B cell (primary cell): ENCODE measurements at regions not wholly inside any gene's neighbourhood (a gene's known extent, or its start where the extent isn't known, plus 50 kb on each side); places are given as distances from the start of the nearest gene placed in this dataset.

Experiments used
- ATAC-seq: fragments of 200-7000 bp; cut with Tn5 transposase; one replicate; pipeline ENCODE4 v1.10.0; 2021; ENCODE audit warnings: low read depth, mild to moderate bottlenecking, moderate number of reproducible peaks, moderate library complexity
- CTCF ChIA-PET: fragments of 350-600 bp; sonication (Branson Sonifier 250); formaldehyde crosslinking; loops from one replicate; lab custom pipeline; 2021; ENCODE audit warnings: antibody characterized with exemption, inconsistent platforms; lab: Charles Lee
- POLR2A ChIA-PET: fragments of 350-600 bp; sonication (Branson Sonifier 250); formaldehyde crosslinking; loops from one replicate; lab custom pipeline; 2021; ENCODE audit warnings: antibody characterized with exemption; lab: Charles Lee
- DNase-seq: peaks from one replicate; pipeline ENCODE4 v3.0.0; 2013
- H2AFZ ChIP-seq: 2 replicates; pipeline ENCODE4 v1.6.1; 2012; ENCODE audit warnings: mild to moderate bottlenecking, low read depth, low read length; ENCODE audit not compliant: insufficient read depth, poor library complexity, severe bottlenecking
- H3K27ac ChIP-seq, 2 donors: 1 replicate in 1 of 2; 2 replicates in 1 of 2; pipeline ENCODE4 v1.5.1; 2012 to 2013; ENCODE audit warnings: low read length in 2 of 2, mild to moderate bottlenecking in 2 of 2, moderate library complexity in 1 of 2
- H3K27me3 ChIP-seq, 4 experiments: fragments of 200-600 bp in 1 of 4; sonication (generic) in 1 of 4; replicated peaks in 1 of 4; 1 replicate in 2 of 4; 2 replicates in 2 of 4; pipeline versions ENCODE4 v1.6.1 to v1.7.0; 2013 to 2016; ENCODE audit warnings: low read length in 3 of 4, mild to moderate bottlenecking in 2 of 4, mixed read lengths in 1 of 4, moderate library complexity in 1 of 4; ENCODE audit not compliant: insufficient read depth in 4 of 4, control insufficient read depth in 3 of 4; ENCODE audit errors: control extremely low read depth in 1 of 4
- H3K36me3 ChIP-seq, 2 experiments: replicated peaks in 1 of 2; 1 replicate in 1 of 2; 2 replicates in 1 of 2; pipeline versions ENCODE4 v1.6.1 to v1.7.1; 2013; ENCODE audit warnings: low read length in 1 of 2; ENCODE audit not compliant: insufficient read depth in 2 of 2, control insufficient read depth in 1 of 2; ENCODE audit errors: control extremely low read depth in 1 of 2, extremely low read depth in 1 of 2
- H3K4me1 ChIP-seq, 2 donors: fragments of 200-600 bp in 1 of 2; sonication (generic) in 1 of 2; 1 replicate in 1 of 2; 2 replicates in 1 of 2; pipeline versions ENCODE4 v1.5.1 to v1.6.1; 2013 to 2017; ENCODE audit warnings: low read length in 2 of 2; ENCODE audit not compliant: control insufficient read depth in 2 of 2, insufficient read depth in 2 of 2
- H3K4me2 ChIP-seq: replicated peaks from 2 replicates; pipeline ENCODE3; 2012; ENCODE audit warnings: mild to moderate bottlenecking, low read depth, low read length; ENCODE audit not compliant: poor library complexity, severe bottlenecking
- H3K4me3 ChIP-seq, 5 experiments: fragments of 200-600 bp in 1 of 5; sonication (generic) in 1 of 5; 1 replicate in 3 of 5; 2 replicates in 2 of 5; pipeline versions ENCODE4 v1.5.1 to v1.7.0; 2011 to 2016; ENCODE audit warnings: low read length in 4 of 5, mild to moderate bottlenecking in 4 of 5, low read depth in 2 of 5, control low read depth in 1 of 5, moderate library complexity in 1 of 5; ENCODE audit not compliant: insufficient read depth in 1 of 5; ENCODE audit errors: control extremely low read depth in 1 of 5, extremely low read depth in 1 of 5
- H3K79me2 ChIP-seq: fragments of 200-600 bp; sonication (generic); one replicate; pipeline ENCODE4 v1.6.0; 2016; ENCODE audit warnings: low read length; ENCODE audit not compliant: control insufficient read depth, insufficient read depth
- H3K9ac ChIP-seq: fragments of 200-600 bp; sonication (generic); 2 replicates; pipeline ENCODE4 v1.6.1; 2017; ENCODE audit warnings: mild to moderate bottlenecking, low read length, moderate library complexity
- H3K9me3 ChIP-seq, 3 donors: one replicate each; pipeline versions ENCODE4 v1.6.1 to v1.7.1; 2013; ENCODE audit warnings: low read length in 2 of 3; ENCODE audit not compliant: control insufficient read depth in 2 of 3, insufficient read depth in 1 of 3; ENCODE audit errors: control extremely low read depth in 1 of 3
- H4K20me1 ChIP-seq: 2 replicates; pipeline ENCODE4 v1.6.0; 2012; ENCODE audit warnings: mild to moderate bottlenecking, low read length; ENCODE audit not compliant: insufficient read depth, control insufficient read depth, poor library complexity, severe bottlenecking
- H3K27ac Mint-ChIP-seq: one replicate; pipeline ENCODE4 v1.8.0; 2021; ENCODE audit warnings: mixed read lengths
- H3K27me3 Mint-ChIP-seq: one replicate; pipeline ENCODE4 v1.8.0; 2021; ENCODE audit warnings: mixed read lengths
- H3K4me1 Mint-ChIP-seq: one replicate; pipeline ENCODE4 v1.8.0; 2021; ENCODE audit warnings: mixed read lengths
- H3K4me3 Mint-ChIP-seq: one replicate; pipeline ENCODE4 v1.8.0; 2021; ENCODE audit warnings: mixed read lengths
- H3K9me3 Mint-ChIP-seq: one replicate; pipeline ENCODE4 v1.8.0; 2022; ENCODE audit warnings: mixed read lengths; ENCODE audit not compliant: insufficient read depth
- EZH2 ChIP-seq: IDR thresholded peaks from 2 replicates; pipeline ENCODE4 v1.6.1; 2012; ENCODE audit warnings: borderline replicate concordance, low read depth, mild to moderate bottlenecking, moderate library complexity, low read length; ENCODE audit not compliant: insufficient read depth, poor library complexity, severe bottlenecking
- whole genome bisulfite sequencing: methylation state at CpG from one replicate; pipeline ENCODE4 v1.1.5; 2013; ENCODE audit warnings: missing lambda C conversion rate; ENCODE audit not compliant: insufficient coverage; 5-methylcytosine and 5-hydroxymethylcytosine counted together
- intact Hi-C: fragments of 100-400 bp; cut with micrococcal nuclease; formaldehyde crosslinking; loops from one replicate; pipeline ENCODE4 v1.10.0; 2022
- TF ChIP-seq, protein P1 (sequence below): fragments of 200-600 bp; IDR thresholded peaks from one replicate; pipeline ENCODE4 v1.8.0; 2022; ENCODE audit warnings: antibody characterized with exemption, mild to moderate bottlenecking

DNA sequence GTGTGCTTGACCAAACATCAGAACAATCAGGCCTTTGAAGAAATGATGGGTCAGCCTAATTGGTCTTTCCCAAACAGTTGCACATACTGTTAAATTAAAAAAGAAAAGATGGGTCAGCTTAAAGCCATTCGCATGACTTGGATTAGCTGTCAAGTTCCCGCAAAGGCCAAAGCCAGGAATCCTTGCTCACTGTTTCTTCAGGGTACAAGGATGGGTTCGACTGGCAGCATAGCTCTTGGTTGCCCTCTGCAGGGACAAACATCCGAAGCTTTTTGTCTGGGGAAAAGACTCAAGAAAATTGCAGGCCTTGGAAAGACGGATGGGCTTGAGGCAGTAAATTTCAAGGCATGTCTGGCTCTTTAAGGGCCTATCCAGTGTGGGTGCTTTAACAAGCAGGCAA lies 168.0 kb downstream of the HDGFL1 start:
- no peaks in the 10 kb centered on the region for H3K27me3 Mint-ChIP-seq
- Histone ChIP-seq H3K36me3 (no peaks in the 10 kb centered on the region), H3K9ac (no peak overlapping the region), H3K9me3 (no peaks in the 10 kb centered on the region), H3K79me2 (no peaks in the 10 kb centered on the region), H2AFZ (no peak overlapping the region), H3K27me3 (no peaks in the 10 kb centered on the region), H4K20me1 (no peaks in the 10 kb centered on the region), H3K4me3 (no peak overlapping the region), H3K4me2 (no peak overlapping the region), H3K27ac (no peak overlapping the region), H3K4me1 (no peaks in the 10 kb centered on the region)
- no peak overlapping the region for H3K4me3 Mint-ChIP-seq
- POLR2A ChIA-PET, result no interaction called here
- H3K9me3 Mint-ChIP-seq, result no peaks in the 10 kb centered on the region
- ATAC-seq (no peak), DNase-seq (no peak)
- TF ChIP-seq, protein P1, sequence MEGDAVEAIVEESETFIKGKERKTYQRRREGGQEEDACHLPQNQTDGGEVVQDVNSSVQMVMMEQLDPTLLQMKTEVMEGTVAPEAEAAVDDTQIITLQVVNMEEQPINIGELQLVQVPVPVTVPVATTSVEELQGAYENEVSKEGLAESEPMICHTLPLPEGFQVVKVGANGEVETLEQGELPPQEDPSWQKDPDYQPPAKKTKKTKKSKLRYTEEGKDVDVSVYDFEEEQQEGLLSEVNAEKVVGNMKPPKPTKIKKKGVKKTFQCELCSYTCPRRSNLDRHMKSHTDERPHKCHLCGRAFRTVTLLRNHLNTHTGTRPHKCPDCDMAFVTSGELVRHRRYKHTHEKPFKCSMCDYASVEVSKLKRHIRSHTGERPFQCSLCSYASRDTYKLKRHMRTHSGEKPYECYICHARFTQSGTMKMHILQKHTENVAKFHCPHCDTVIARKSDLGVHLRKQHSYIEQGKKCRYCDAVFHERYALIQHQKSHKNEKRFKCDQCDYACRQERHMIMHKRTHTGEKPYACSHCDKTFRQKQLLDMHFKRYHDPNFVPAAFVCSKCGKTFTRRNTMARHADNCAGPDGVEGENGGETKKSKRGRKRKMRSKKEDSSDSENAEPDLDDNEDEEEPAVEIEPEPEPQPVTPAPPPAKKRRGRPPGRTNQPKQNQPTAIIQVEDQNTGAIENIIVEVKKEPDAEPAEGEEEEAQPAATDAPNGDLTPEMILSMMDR, result no peak
- TF ChIP-seq EZH2, result no peak
- CTCF ChIA-PET, result no interaction called here
- no peak overlapping the region for H3K27ac Mint-ChIP-seq
- WGBS, result 69% methylated on average over 5 of the region's 5 CpGs
- no peaks in the 10 kb centered on the region for H3K4me1 Mint-ChIP-seq
- intact Hi-C loops, result no loop called here

DNA sequence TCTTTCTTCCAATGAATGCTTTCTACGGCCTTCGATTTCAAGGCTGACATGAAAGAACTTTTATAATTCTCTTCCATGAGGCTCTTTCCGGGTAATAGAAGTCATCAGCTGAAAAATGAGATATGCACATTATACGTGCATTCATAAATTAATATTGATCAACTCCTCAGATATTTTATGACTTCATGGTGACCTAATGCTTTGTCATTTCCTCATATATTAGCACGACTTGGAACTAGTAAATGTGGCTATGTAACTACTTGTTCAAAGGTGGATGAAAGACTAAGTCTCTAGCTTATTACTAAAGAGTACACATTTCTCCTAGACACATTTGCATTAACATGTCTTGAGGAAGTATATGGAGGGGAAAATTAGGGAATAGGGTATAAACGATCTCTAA lies 168.8 kb downstream of the HDGFL1 start:
- Histone ChIP-seq H3K4me3 (no peak overlapping the region), H3K9me3 (no peaks in the 10 kb centered on the region), H3K4me1 (no peaks in the 10 kb centered on the region), H3K4me2 (no peak overlapping the region), H3K27me3 (no peaks in the 10 kb centered on the region), H2AFZ (no peak overlapping the region), H3K27ac (no peak overlapping the region), H3K79me2 (no peaks in the 10 kb centered on the region), H4K20me1 (no peaks in the 10 kb centered on the region), H3K9ac (no peak overlapping the region), H3K36me3 (no peaks in the 10 kb centered on the region)
- DNase-seq (no peak), ATAC-seq (no peak)
- ChIA-PET CTCF (interaction anchor here (0.6 kb wide), 1 partner anchor 696 kb away, joined by 3 read pairs; no protein-coding TSS in a partner anchor), POLR2A (no interaction called here)
- H3K4me3 Mint-ChIP-seq, result no peak overlapping the region
- H3K4me1 Mint-ChIP-seq, result no peaks in the 10 kb centered on the region
- no peaks in the 10 kb centered on the region for H3K9me3 Mint-ChIP-seq
- no peaks in the 10 kb centered on the region for H3K27me3 Mint-ChIP-seq
- no peak overlapping the region for H3K27ac Mint-ChIP-seq
- no CpG with 5 or more reads among the region's 6 CpGs for WGBS
- intact Hi-C loops, result no loop called here
- TF ChIP-seq, protein P1, result no peak
- no peak for TF ChIP-seq EZH2
